BJ (cell line): ENCODE measurements at regions not wholly inside any gene's neighbourhood (a gene's known extent, or its start where the extent isn't known, plus 50 kb on each side); places are given as distances from the start of the nearest gene placed in this dataset.

Source experiments
- CTCF ChIA-PET: fragments of 350-600 bp; formaldehyde crosslinking; extraction: SDS; loops from one replicate; lab custom pipeline; 2021; ENCODE audit warnings: antibody characterized with exemption, inconsistent platforms; lab: Yijun Ruan, JAX
- POLR2A ChIA-PET: fragments of 300-600 bp; sonication (Branson Sonifier 250); formaldehyde crosslinking; extraction: SDS; loops from one replicate; lab custom pipeline; 2021; ENCODE audit warnings: antibody characterized with exemption; lab: Charles Lee
- DNase-seq: peaks from one replicate; pipeline ENCODE4 v3.0.0-alpha.2; 2011; ENCODE audit warnings: low read depth
- H3K27me3 ChIP-seq: 2 replicates; pipeline ENCODE4 v1.6.0; 2011; ENCODE audit warnings: low read length; ENCODE audit not compliant: control insufficient read depth, insufficient read depth
- H3K36me3 ChIP-seq: 2 replicates; pipeline ENCODE4 v1.5.1; 2011; ENCODE audit warnings: low read length; ENCODE audit not compliant: control insufficient read depth, insufficient read depth
- H3K4me3 ChIP-seq: 2 replicates; pipeline ENCODE4 v1.5.1; 2011; ENCODE audit warnings: low read depth, mild to moderate bottlenecking, control low read depth, low read length
- CTCF ChIP-seq: IDR thresholded peaks from 2 replicates; pipeline ENCODE4 v1.5.1; 2011; ENCODE audit warnings: low read depth, mild to moderate bottlenecking, control low read depth, inconsistent platforms, low read length, moderate library complexity; ENCODE audit not compliant: insufficient read depth

- Histone ChIP-seq H3K27me3 (no peaks in the 10 kb centered on the region), H3K36me3 (no peaks in the 10 kb centered on the region), H3K4me3 (no peak overlapping the region)
- ChIA-PET CTCF (interaction anchor here (1.0 kb wide), 1 partner anchor 65 kb away, joined by 4 read pairs; no protein-coding TSS in a partner anchor), POLR2A (no interaction called here)
- DNase-seq: no peak
- no peak for TF ChIP-seq CTCF
Observed at GRCh38 chr14:49527221-49527620, 59.0 kb downstream of the RPS29 start.

GRCh38 chr14:49526101-49526500 is 60.1 kb downstream of the RPS29 start:
- CTCF ChIA-PET: interaction anchor here (1.1 to 1.5 kb wide), 2 partner anchors 28 to 60 kb away, joined by 4 read pairs; partner anchors contain the start of gene RPS29
- no peak for TF ChIP-seq CTCF
- POLR2A ChIA-PET: no interaction called here

GRCh38 chr14:49516286-49516685 is 69.9 kb downstream of the RPS29 start:
- Histone ChIP-seq H3K4me3 (no peak overlapping the region), H3K36me3 (no peaks in the 10 kb centered on the region), H3K27me3 (no peaks in the 10 kb centered on the region; the same call in 1 of the 2 replicates)
- ChIA-PET POLR2A (no interaction called here), CTCF (interaction anchor here (0.8 kb wide), 1 partner anchor 18 kb away, joined by 3 read pairs; no protein-coding TSS in a partner anchor)
- no peak for TF ChIP-seq CTCF
- DNase-seq: no peak

More at GRCh38 chr14:49526101-49526500, 60.1 kb downstream of the RPS29 start:
- H3K4me3 ChIP-seq: no peak overlapping the region
- no peaks in the 10 kb centered on the region for H3K27me3 ChIP-seq
- DNase-seq: no peak
- no peaks in the 10 kb centered on the region for H3K36me3 ChIP-seq

GRCh38 chr14:49512571-49512970 is 73.6 kb downstream of the RPS29 start:
- DNase-seq: no peak
- Histone ChIP-seq H3K4me3 (no peak overlapping the region), H3K36me3 (no peaks in the 10 kb centered on the region), H3K27me3 (no peaks in the 10 kb centered on the region; the same call in 1 of the 2 replicates)
- CTCF ChIA-PET: interaction anchor here (1.0 kb wide), 1 partner anchor 403 kb away, joined by 3 read pairs; no protein-coding TSS in a partner anchor
- no peak for TF ChIP-seq CTCF
- POLR2A ChIA-PET: no interaction called here

GRCh38 chr14:49512147-49512551 is 74.0 kb downstream of the RPS29 start:
- H3K27me3 ChIP-seq: no peaks in the 10 kb centered on the region; the same call in 1 of the 2 replicates
- H3K36me3 ChIP-seq: no peaks in the 10 kb centered on the region
- TF ChIP-seq CTCF: no peak
- ChIA-PET POLR2A (no interaction called here), CTCF (interaction anchor here (1.0 kb wide), 1 partner anchor 403 kb away, joined by 3 read pairs; no protein-coding TSS in a partner anchor)
- DNase-seq: peak; percentile 65
- H3K4me3 ChIP-seq: no peak overlapping the region
